ENCODE measurements at regions not wholly inside any gene's neighbourhood (a gene's known extent, or its start where the extent isn't known, plus 50 kb on each side); places are given as distances from the start of the nearest gene placed in this dataset.

- TF ChIP-seq CTCF (conservative IDR thresholded peaks at IDR 0.05) (no peak), ZFX (IDR thresholded peaks at IDR 0.05) (no peak)
Measured at GRCh38 chr15:62795700-62796695, 246.5 kb upstream of the TPM1 start.
